Parathyroid adenoma (tissue), 2 donors: ENCODE measurements at regions not wholly inside any gene's neighbourhood (a gene's known extent, or its start where the extent isn't known, plus 50 kb on each side); places are given as distances from the start of the nearest gene placed in this dataset.
A peak's percentile ranks its signal among the peaks of the same experiment; 100 is the strongest.

ENCODE experiments used
- H2AFZ ChIP-seq: fragments of 300-600 bp; sonication (generic); one replicate; pipeline ENCODE4 v1.7.0; 2017; ENCODE audit warnings: antibody characterized with exemption, mild to moderate bottlenecking
- H3K27ac ChIP-seq: fragments of 300-600 bp; sonication (generic); one replicate; pipeline ENCODE4 v1.7.0; 2017
- H3K27me3 ChIP-seq: fragments of 300-600 bp; sonication (generic); one replicate; pipeline ENCODE4 v1.7.0; 2017; ENCODE audit warnings: low read length; ENCODE audit not compliant: control insufficient read depth, insufficient read depth
- H3K36me3 ChIP-seq: fragments of 300-600 bp; sonication (generic); one replicate; pipeline ENCODE4 v1.7.0; 2017; ENCODE audit warnings: low read length; ENCODE audit not compliant: control insufficient read depth, insufficient read depth
- H3K4me1 ChIP-seq: fragments of 300-600 bp; sonication (generic); one replicate; pipeline ENCODE4 v1.7.0; 2017; ENCODE audit warnings: control low read depth
- H3K4me2 ChIP-seq: fragments of 300-600 bp; sonication (generic); one replicate; pipeline ENCODE4 v1.7.0; 2017; ENCODE audit warnings: low read length
- H3K4me3 ChIP-seq: fragments of 300-600 bp; sonication (generic); one replicate; pipeline ENCODE4 v1.7.0; 2017; ENCODE audit warnings: low read depth, low read length
- H3K79me2 ChIP-seq: fragments of 300-600 bp; sonication (generic); one replicate; pipeline ENCODE4 v1.7.0; 2017; ENCODE audit warnings: control low read depth
- H3K9ac ChIP-seq: fragments of 300-600 bp; sonication (generic); one replicate; pipeline ENCODE4 v1.7.0; 2017; ENCODE audit warnings: mild to moderate bottlenecking
- H3K9me3 ChIP-seq: fragments of 300-600 bp; sonication (generic); one replicate; pipeline ENCODE4 v1.7.0; 2017; ENCODE audit warnings: low read length; ENCODE audit not compliant: control insufficient read depth
- TF ChIP-seq, protein P1 (sequence below): fragments of 300-600 bp; sonication (generic); IDR thresholded peaks from one replicate; pipeline ENCODE4 v1.7.0; 2017; ENCODE audit warnings: antibody characterized with exemption, mild to moderate bottlenecking
- donor health status: primary hyperparathyroidism.

DNA sequence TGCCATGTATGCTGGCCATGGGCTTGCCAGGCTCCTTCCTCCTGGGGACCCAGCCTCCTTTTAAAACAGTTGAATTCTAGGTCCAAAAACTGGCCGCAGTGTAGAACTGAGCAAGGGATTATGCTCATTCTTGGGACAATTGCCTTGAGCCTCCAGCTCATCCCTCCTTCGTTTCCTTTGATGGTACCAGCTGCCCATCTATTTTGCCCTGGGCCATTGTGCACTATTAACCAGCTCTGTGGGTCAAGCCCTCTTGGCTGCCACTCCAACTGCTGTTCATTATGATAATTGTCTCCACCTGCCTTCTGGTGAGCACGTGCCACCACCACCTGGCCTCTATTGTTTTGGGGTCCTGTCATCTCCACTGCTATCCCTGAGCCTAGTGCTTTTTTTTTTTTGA, 75.8 kb upstream of the SYN2 start:
- H2AFZ ChIP-seq: no peak overlapping the region
- H3K4me1 ChIP-seq: no peaks in the 10 kb centered on the region
- no peaks in the 10 kb centered on the region for H3K27me3 ChIP-seq
- no peak overlapping the region for H3K4me2 ChIP-seq
- no peaks in the 10 kb centered on the region for H3K36me3 ChIP-seq
- TF ChIP-seq, protein P1, sequence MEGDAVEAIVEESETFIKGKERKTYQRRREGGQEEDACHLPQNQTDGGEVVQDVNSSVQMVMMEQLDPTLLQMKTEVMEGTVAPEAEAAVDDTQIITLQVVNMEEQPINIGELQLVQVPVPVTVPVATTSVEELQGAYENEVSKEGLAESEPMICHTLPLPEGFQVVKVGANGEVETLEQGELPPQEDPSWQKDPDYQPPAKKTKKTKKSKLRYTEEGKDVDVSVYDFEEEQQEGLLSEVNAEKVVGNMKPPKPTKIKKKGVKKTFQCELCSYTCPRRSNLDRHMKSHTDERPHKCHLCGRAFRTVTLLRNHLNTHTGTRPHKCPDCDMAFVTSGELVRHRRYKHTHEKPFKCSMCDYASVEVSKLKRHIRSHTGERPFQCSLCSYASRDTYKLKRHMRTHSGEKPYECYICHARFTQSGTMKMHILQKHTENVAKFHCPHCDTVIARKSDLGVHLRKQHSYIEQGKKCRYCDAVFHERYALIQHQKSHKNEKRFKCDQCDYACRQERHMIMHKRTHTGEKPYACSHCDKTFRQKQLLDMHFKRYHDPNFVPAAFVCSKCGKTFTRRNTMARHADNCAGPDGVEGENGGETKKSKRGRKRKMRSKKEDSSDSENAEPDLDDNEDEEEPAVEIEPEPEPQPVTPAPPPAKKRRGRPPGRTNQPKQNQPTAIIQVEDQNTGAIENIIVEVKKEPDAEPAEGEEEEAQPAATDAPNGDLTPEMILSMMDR: no peak
- no peak overlapping the region for H3K27ac ChIP-seq
- H3K4me3 ChIP-seq: no peak overlapping the region
- H3K9ac ChIP-seq: no peak overlapping the region
- no peaks in the 10 kb centered on the region for H3K79me2 ChIP-seq
- no peaks in the 10 kb centered on the region for H3K9me3 ChIP-seq

DNA sequence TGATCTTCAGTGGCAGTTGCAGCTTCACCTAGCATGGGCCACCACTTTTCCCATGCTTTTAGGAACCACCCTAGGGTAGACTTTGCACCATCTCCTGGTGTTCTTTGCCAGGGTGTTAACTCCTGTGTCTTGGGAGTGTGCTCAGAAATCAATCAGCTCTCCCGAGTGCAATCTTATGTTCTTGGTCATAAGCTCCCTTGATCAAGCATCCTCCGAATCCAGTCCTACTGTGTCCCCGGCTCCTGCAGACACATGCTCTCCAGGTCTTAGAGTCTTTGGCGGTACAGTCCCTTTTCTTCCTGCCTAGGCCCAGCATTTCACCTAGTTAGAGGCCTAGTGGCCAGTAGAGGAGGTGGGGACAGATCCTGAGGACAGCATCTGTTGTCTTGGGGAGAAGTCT, 74.7 kb upstream of the SYN2 start:
- TF ChIP-seq, protein P1: no peak
- H3K79me2 ChIP-seq: no peaks in the 10 kb centered on the region
- no peak overlapping the region for H3K9ac ChIP-seq
- H3K4me1 ChIP-seq: no peaks in the 10 kb centered on the region
- no peaks in the 10 kb centered on the region for H3K9me3 ChIP-seq
- no peak overlapping the region for H3K4me3 ChIP-seq
- no peaks in the 10 kb centered on the region for H3K36me3 ChIP-seq
- H3K27ac ChIP-seq: no peak overlapping the region
- no peak overlapping the region for H3K4me2 ChIP-seq
- no peak overlapping the region for H2AFZ ChIP-seq
- H3K27me3 ChIP-seq: no peaks in the 10 kb centered on the region

DNA sequence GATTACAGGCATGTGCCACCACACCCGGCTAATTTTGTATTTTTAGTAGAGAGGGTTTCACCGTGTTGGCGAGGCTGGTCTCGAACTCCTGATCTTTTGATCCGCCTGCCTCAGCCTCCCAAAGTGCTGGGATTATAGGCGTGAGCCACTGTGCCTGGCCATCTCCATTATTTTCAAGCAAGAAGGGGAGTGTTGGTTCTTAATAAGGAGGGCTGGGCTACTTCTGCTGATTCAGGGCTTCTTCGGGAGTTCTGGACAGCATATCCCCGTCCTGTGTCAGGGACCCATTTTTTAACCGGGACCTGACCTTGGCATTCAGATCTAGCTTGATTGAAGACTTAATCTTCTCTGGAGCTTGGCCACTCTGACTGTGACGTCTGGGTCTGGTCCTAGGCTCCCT, 74.1 kb upstream of the SYN2 start:
- Histone ChIP-seq H3K4me3 (no peak overlapping the region), H3K27ac (no peak overlapping the region), H3K36me3 (no peaks in the 10 kb centered on the region), H3K9me3 (no peaks in the 10 kb centered on the region), H2AFZ (no peak overlapping the region), H3K4me1 (peaks cover 1% of the 10 kb centered on the region), H3K27me3 (no peaks in the 10 kb centered on the region), H3K79me2 (no peaks in the 10 kb centered on the region), H3K9ac (no peak overlapping the region), H3K4me2 (no peak overlapping the region)
- TF ChIP-seq, protein P1: no peak

DNA sequence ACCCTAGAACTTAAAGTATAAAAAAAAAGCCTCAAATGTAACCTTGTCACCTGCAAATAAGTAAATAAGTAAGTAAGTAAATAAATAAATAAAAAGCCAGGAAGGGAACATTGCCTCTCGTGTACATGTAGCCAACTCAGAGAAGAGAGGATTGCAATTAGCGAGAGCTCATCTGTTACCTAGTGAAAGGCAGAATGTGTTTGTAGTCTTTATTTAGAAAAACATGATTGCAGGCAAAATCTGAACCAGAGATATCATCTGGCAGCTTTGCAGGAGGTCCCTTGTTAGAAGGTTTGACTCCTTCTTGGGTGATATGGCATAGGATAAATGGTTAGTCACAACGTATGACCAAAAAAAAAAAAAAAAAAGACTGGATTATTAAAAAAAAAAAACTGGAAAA, 71.6 kb upstream of the SYN2 start:
- TF ChIP-seq, protein P1: no peak
- H3K9me3 ChIP-seq: no peaks in the 10 kb centered on the region
- H3K79me2 ChIP-seq: no peaks in the 10 kb centered on the region

DNA sequence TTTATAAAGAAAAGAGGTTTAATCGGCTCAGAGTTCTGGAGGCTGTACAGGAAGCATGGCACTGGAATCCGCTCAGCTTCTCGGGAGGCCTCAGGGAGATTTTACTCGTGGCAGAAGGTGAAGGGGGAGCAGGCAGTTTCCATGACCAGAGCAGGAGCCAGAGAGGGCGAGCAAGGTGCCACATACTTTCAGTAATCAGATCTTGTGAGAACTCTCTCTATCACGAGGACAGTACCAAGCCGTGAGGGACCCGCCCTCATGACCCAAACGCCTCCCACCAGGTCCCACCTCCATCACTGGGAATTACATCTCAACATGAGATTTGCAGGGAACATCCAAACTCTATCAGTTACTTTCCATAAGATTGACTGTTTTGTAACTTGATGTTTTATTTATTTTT, 70.7 kb upstream of the SYN2 start:
- Histone ChIP-seq H3K4me3 (no peak overlapping the region), H3K4me2 (no peak overlapping the region), H3K27me3 (no peaks in the 10 kb centered on the region), H3K9me3 (no peaks in the 10 kb centered on the region), H3K36me3 (no peaks in the 10 kb centered on the region), H3K4me1 (peaks cover 18% of the 10 kb centered on the region), H3K9ac (no peak overlapping the region), H3K27ac (no peak overlapping the region), H2AFZ (peak overlapping the region; percentile 39), H3K79me2 (no peaks in the 10 kb centered on the region)
- TF ChIP-seq, protein P1: no peak

More for the DNA sequence above, 71.6 kb upstream of the SYN2 start:
- Histone ChIP-seq H3K4me2 (no peak overlapping the region), H3K4me1 (peaks cover 10% of the 10 kb centered on the region), H3K36me3 (no peaks in the 10 kb centered on the region), H3K4me3 (no peak overlapping the region), H3K27ac (no peak overlapping the region), H3K9ac (no peak overlapping the region), H3K27me3 (no peaks in the 10 kb centered on the region), H2AFZ (no peak overlapping the region)
